GM18867 (cell line): ENCODE measurements at regions not wholly inside any gene's neighbourhood (a gene's known extent, or its start where the extent isn't known, plus 50 kb on each side); places are given as distances from the start of the nearest gene placed in this dataset.
"Not testable (repeated sequence)": the region's sequence is repeated elsewhere in the genome, so short reads cannot be mapped to it uniquely, and the experiment has no call there.

ENCODE experiments used
- ATAC-seq: cut with Tn5 transposase; IDR thresholded peaks from one replicate; pipeline ENCODE4 v1.9.1; 2021; ENCODE audit warnings: mild to moderate bottlenecking, moderate library complexity; ENCODE audit not compliant: unreplicated experiment

- ATAC-seq: no peak
Measured at GRCh38 chr1:217921126-217921904, 290.2 kb downstream of the SPATA17 start.

GRCh38 chr1:217924924-217925323, 293.8 kb downstream of the SPATA17 start:
- ATAC-seq: no peak

GRCh38 chr1:217929213-217929885, 298.2 kb downstream of the SPATA17 start:
- no peak for ATAC-seq

DNA sequence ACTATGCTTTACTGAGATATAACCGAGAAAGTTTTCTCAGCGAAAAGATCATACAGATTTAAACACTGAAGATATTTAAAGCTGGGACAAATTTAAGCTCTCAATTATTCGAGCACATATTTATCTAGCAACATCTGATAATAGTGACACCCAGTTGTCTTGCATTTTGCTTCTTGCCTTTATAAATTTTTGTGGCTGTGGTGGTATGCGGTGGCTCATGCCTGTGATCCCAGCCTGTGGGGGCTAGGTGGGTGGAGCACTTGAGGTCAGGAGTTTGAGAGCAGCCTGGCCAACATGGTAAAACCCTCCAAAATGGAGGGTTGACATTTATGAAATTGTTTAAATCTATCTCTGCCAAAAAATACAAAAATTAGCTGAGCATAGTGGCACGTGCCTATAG, 312.2 kb downstream of the SPATA17 start:
- ATAC-seq: no peak

DNA sequence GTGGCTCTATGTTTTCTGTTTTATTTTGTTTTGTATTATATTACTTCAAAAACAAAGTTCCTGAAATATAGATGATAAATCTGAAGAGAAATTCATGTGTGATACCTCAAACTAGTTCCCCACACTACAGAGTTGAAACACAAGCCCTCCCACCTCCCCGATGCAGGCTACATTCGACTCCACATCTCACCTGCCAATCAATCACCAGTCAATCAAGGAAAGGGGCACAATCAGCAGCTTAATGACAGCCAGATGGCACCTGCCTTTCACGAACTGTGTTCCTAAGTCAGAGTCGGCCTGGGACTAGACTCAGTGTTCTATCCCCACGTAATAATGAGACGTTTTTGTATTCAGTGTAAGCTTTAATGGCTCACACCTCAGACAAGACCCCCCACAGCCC, 313.4 kb downstream of the SPATA17 start:
- ATAC-seq: no peak

DNA sequence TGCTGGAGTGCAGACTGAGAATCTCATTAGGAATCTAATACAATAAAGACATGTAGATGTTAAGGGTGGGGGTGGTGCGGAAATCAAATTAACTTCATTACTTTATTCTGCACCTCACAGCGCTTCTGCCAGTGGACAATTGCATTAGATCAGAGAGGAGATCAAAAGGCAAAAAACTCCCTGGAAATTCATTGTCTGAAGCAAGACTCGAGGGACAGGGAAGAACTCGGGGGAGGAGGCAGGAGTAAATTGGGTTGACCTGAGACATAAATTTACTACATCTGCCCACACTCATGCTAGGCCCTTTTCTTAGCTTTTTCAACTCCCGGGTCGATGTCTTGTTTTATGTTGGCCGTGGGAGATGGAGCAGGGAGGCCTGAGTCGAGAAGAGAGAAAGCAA, 315.4 kb downstream of the SPATA17 start:
- ATAC-seq: no peak

DNA sequence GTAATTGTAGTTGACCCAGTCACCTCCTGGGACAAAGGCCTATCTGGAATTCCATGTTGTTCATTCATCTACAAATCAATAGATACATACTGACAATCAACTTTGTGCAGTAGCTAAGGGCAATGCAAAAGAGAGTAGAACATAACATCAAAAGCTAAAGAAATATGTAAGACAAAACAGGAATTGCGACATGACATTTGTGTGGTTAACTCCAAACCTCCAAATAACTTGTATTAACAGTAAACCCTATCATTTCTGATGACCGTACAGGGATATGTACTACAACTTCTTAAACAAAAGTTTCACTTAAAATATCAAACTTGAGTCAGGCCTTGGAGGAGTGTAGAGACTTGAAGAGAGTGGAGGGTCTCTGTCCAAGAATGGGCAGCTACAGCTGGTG, 317.6 kb downstream of the SPATA17 start:
- ATAC-seq: no peak

DNA sequence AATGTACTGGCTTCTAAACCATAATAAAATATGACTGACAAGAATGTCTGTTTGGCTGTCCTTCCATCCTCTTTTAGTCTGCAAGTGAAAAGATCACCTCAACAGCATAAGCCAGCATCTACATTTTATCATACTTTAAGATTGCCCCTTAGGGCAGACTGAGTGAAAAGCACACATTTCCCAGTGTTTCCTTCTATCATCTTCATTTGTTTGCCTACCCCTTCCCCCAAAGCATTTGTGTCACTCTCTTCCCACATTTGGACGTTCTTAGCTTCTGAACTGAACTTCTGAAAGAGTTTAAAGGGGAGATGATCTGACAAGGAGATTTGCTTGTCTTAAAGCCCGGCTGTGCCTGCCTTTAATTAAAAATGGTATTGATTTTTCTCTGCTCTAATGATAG, 322.2 kb downstream of the SPATA17 start:
- ATAC-seq: no peak

- no peak for ATAC-seq
Measured at GRCh38 chr1:217953922-217954321, 322.8 kb downstream of the SPATA17 start.

DNA sequence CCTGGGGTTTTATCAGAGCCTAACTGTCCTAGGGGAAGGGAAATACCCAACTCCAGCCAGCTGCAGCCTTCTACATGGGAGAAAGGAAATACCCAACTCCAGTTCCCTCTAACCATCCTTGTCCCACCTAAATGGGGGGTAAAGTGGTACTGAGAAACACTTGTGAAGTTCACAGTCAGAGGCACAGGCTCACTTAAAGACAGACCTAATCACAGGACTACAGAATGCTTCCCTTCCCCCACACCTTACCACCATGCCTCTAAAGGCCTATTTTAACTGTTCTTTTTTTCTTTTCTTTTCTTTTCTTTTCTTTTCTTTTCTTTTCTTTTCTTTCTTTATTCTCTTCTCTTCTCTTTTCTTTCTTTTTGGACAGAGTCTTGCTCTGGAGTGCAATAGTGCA, 324.6 kb downstream of the SPATA17 start:
- ATAC-seq: no peak

GRCh38 chr1:217965156-217965786, 319.8 kb upstream of the RRP15 start:
- ATAC-seq: no peak

DNA sequence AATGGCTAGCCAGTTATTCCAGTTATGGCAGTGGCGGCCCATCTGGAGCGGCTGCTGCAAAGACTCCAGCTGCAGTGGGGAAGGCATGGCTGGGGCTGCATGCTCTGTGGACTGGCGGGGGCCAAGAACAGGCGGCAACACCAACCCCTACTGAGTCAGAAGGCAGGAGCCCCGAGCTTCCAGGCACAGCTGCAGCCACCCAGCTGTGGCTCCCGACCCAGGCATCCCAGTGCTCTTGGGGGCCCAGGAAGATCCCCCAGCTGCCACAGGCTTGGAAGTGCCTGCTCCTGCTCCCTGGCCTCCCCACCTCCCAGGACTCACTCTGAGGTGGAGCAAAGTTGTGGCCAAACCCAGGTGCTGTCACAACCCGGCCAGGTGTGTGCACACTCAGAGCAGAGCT, 317.0 kb upstream of the RRP15 start:
- no peak for ATAC-seq

GRCh38 chr1:217969428-217969827, 315.7 kb upstream of the RRP15 start:
- ATAC-seq: no peak

- no peak for ATAC-seq
Measured at GRCh38 chr1:217977943-217978342, 307.1 kb upstream of the RRP15 start.

DNA sequence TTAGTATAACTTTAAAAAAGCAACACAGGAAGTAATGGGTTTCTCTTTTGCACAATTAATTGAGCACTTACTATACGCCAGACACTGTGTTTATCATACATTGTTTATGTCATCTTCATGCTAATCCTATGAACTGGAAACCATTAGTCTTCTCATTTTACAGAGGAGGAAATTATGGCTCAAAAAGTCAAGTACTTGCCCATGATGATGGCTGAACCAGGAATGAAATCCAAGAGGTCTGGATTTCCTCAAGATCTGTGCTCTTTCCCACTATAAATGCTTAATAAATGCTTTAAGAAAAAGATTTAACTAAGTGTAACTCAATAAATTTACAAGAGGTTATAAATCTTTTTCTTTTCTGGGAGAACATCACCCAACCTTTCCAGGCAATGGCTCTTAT, 303.7 kb upstream of the RRP15 start:
- no peak for ATAC-seq

GRCh38 chr1:217982331-217983050, 302.6 kb upstream of the RRP15 start:
- ATAC-seq: no peak

- ATAC-seq: no peak
Measured at GRCh38 chr1:217983051-217983375, 302.1 kb upstream of the RRP15 start.

GRCh38 chr1:217985641-217986040, 299.5 kb upstream of the RRP15 start:
- ATAC-seq: no peak

GRCh38 chr1:217989510-217989909, 295.6 kb upstream of the RRP15 start:
- ATAC-seq: no peak

DNA sequence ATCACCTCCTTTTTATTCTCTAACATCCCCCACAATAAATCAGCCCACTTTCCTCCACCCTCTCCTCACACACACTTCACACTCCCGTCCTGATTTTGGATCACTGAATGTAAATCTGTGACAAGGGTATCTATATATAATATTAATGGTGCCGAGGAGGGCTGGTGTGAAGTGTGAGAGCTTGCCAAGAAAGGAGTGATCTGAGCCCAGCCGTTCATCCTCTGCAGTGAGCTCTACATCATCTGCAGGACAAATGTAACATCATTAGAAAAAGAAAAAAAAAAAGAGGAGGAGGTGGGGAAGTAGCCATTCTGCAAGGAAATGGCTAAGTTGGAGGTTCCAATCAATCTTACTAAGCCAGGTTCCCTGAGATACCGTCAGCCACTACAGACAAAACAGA, 291.7 kb upstream of the RRP15 start:
- ATAC-seq: no peak

GRCh38 chr1:218008296-218008695, 276.8 kb upstream of the RRP15 start:
- not testable (repeated sequence) for ATAC-seq

GRCh38 chr1:218015106-218015505, 270.0 kb upstream of the RRP15 start:
- ATAC-seq: not testable (repeated sequence)
